ENCODE measurements at regions not wholly inside any gene's neighbourhood (a gene's known extent, or its start where the extent isn't known, plus 50 kb on each side); places are given as distances from the start of the nearest gene placed in this dataset.

GRCh38 chr1:191831572-191831971 lies 326.7 kb upstream of the RGS18 start:
- TF ChIP-seq CTCF (IDR thresholded peaks at IDR 0.05; ENCODE audit: low read depth, low read length, poor library complexity, severe bottlenecking) (no peak), EZH2phosphoT487 (IDR thresholded peaks at IDR 0.05; ENCODE audit: borderline replicate concordance, low read length) (no peak)
